IgD-negative memory B cell (primary cell): ENCODE measurements at regions not wholly inside any gene's neighbourhood (a gene's known extent, or its start where the extent isn't known, plus 50 kb on each side); places are given as distances from the start of the nearest gene placed in this dataset.
A peak's percentile ranks its signal among the peaks of the same experiment; 100 is the strongest.
"Not testable (repeated sequence)": the region's sequence is repeated elsewhere in the genome, so short reads cannot be mapped to it uniquely, and the experiment has no call there.

Experiments
- H3K27ac Mint-ChIP-seq, 3 donors: one replicate each; pipeline ENCODE4 v1.8.0; 2020 to 2022; ENCODE audit warnings: mild to moderate bottlenecking in 3 of 3, mixed read lengths in 3 of 3, moderate library complexity in 1 of 3
- H3K27me3 Mint-ChIP-seq: one replicate; pipeline ENCODE4 v1.8.0; 2021; ENCODE audit warnings: mixed read lengths
- H3K36me3 Mint-ChIP-seq: one replicate; pipeline ENCODE4 v1.8.0; 2020; ENCODE audit warnings: mild to moderate bottlenecking, mixed read lengths
- H3K4me1 Mint-ChIP-seq, 3 donors: one replicate each; pipeline ENCODE4 v1.8.0; 2020 to 2022; ENCODE audit warnings: mixed read lengths in 3 of 3, mild to moderate bottlenecking in 1 of 3
- H3K4me3 Mint-ChIP-seq, 4 donors: one replicate each; pipeline ENCODE4 v1.8.0; 2020 to 2022; ENCODE audit warnings: mild to moderate bottlenecking in 4 of 4, mixed read lengths in 4 of 4, moderate library complexity in 3 of 4
- H3K9me3 Mint-ChIP-seq, 3 donors: one replicate each; pipeline ENCODE4 v1.8.0; 2020 to 2021; ENCODE audit warnings: mixed read lengths in 3 of 3, mild to moderate bottlenecking in 1 of 3

- H3K4me1 Mint-ChIP-seq: no peaks in the 10 kb centered on the region
- no peaks in the 10 kb centered on the region for H3K36me3 Mint-ChIP-seq
- H3K27ac Mint-ChIP-seq: no peak overlapping the region
- peaks cover 3 to 9% (median 3%) of the 10 kb centered on the region in 3 donors for H3K9me3 Mint-ChIP-seq
- H3K27me3 Mint-ChIP-seq: peaks cover 4% of the 10 kb centered on the region
- no peak overlapping the region for H3K4me3 Mint-ChIP-seq
These were observed 274.1 kb upstream of the ASIC2 start for GRCh38 chr17:33567223-33567622.

DNA sequence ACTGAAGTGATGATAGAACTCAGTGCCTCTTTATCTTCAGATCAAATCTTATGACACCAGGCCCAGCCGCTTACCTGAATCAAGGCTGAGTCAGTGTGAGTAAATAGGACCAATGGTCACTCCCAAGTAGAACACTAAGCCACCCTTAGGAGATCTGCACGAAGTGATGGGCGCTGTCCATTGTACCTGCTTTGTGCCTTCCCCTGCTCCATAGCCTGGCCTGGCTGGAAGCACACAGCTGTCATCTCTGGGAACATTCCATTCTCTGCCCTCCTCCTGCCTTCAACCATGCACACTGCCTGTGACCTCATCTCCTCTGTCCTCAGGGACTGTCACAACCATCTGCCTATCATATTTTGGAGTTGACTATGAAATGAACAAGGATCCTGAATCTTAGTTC is 279.5 kb upstream of the ASIC2 start:
- Mint-ChIP-seq H3K4me3 (no peak overlapping the region), H3K4me1 (no peaks in the 10 kb centered on the region), H3K27me3 (peaks cover 8% of the 10 kb centered on the region), H3K9me3 (peaks cover 0 to 3% (median 2%) of the 10 kb centered on the region in 3 donors), H3K27ac (no peak overlapping the region), H3K36me3 (no peaks in the 10 kb centered on the region)

DNA sequence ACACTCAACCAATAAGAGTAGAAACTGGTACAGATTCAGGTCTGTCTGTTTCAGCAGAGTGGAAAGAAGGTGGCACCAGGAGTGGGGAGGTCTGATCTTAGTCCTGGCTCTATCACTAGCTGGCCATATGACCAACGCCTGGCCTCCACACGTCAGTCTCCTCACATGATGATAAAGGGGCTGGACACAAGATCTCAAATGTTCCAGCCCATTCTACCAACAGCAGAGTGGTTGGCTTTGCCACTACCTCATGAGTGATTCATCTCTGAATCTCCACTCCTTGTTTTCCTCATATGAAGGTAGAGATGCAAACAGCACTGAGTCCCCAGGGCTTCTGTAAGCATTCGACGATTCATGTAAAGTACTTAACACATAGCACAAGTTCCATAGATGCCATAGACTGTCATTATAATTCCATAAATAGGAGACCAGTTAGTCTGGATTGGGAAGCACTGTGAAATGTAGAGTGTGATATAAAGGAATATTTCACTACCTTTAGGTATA is 281.9 kb upstream of the ASIC2 start:
- Mint-ChIP-seq H3K4me1 (peaks cover 0 to 2% (median 0%) of the 10 kb centered on the region in 3 donors), H3K27ac (no peak overlapping the region), H3K9me3 (peaks cover 0 to 3% (median 0%) of the 10 kb centered on the region in 3 donors), H3K27me3 (peaks cover 11% of the 10 kb centered on the region), H3K4me3 (no peak overlapping the region), H3K36me3 (no peaks in the 10 kb centered on the region)

DNA sequence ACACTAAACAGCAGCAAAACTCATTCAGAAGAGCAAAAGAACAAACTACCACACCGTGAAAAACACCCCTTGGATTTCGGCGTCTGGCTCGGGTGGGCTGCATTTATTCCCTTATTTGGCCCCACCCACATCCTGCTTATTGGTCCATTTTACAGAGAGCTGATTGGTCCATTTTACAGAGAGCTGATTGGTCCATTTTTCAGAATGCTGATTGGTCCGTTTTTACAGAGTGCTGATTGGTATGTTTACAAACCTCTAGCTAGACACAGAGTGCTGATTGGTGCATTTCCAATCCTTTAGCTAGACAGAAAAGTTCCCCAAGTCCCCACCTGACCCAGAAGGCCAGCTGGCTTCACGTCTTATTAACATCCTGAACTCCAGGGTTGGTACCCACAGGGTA is 286.6 kb upstream of the ASIC2 start:
- H3K9me3 Mint-ChIP-seq, H3K4me1 Mint-ChIP-seq, H3K4me3 Mint-ChIP-seq, H3K27me3 Mint-ChIP-seq, H3K27ac Mint-ChIP-seq, H3K36me3 Mint-ChIP-seq: not testable (repeated sequence)

DNA sequence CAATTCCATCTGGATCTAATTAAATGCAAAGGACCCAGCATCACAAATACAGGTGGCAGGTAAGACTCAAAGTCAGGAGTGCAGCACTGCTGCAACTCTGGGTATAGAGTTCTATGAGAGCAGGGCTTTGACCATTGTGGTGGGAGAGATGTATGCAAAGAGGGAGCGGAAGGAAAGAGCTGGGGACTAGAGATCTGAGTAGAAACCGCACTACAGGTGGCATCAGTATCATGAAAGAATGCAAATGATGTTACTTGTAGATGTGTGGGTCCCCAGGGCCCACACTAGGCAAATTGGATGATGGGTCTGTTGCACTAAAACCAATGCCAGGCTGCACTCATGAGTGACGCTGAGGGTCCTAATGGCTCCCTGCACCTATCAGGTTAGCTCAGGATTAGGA is 287.1 kb upstream of the ASIC2 start:
- Mint-ChIP-seq H3K4me3 (no peak overlapping the region), H3K27me3 (peaks cover 9% of the 10 kb centered on the region), H3K9me3 (peaks cover 0 to 5% (median 3%) of the 10 kb centered on the region in 3 donors), H3K36me3 (no peaks in the 10 kb centered on the region), H3K4me1 (peaks cover 0 to 4% (median 0%) of the 10 kb centered on the region in 3 donors), H3K27ac (no peak overlapping the region)

GRCh38 chr17:33582661-33583060 is 289.6 kb upstream of the ASIC2 start:
- Mint-ChIP-seq H3K4me3 (no peak overlapping the region), H3K27ac (no peak overlapping the region), H3K27me3 (peaks cover 3% of the 10 kb centered on the region), H3K4me1 (peaks cover 0 to 4% (median 0%) of the 10 kb centered on the region in 3 donors), H3K9me3 (peaks cover 0 to 5% (median 3%) of the 10 kb centered on the region in 3 donors), H3K36me3 (no peaks in the 10 kb centered on the region)

DNA sequence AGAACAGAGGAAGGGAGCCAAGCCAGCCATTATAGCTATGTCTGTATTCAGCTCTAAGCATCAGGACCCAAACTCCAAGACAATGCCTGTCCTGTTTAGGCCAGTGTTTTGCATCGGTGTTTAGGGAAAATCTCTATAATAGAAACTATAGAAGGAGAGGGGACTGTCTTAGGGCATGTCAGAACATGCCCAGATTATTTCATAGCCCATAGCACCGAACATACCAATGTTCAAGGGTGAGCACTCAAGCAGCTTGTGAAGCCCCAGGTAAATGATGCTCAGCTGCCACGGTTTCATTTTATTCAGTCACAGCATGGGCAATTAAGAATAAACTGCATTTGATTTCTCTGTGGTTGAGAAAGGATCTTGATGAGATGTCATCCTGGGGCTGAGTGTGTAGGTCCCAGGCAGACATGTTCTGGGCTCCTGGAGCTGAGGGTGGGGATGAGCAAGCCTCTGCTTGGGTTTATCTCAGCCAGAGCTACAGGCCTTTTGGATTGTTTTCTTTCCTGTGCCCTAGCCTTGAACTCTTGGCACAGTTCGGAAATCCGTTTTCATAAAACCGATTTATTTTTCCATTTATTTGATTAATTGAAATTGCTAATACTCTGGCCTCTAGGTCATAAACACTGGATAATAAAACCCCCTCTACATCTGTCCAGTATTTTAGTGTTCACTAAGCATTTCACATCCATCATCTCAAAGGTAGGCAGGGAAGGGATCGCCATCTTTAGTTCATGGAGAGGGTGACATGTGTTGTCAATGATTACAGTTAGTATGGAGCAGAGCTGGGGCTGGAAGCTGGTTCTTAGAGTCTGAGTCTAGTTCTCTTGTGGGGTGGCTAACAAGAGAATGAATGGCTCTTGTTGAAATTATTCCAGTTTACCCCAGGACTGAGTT is 290.7 kb upstream of the ASIC2 start:
- Mint-ChIP-seq H3K27me3 (peaks cover 2% of the 10 kb centered on the region), H3K4me3 (no peak overlapping the region), H3K9me3 (peaks cover 0 to 5% (median 3%) of the 10 kb centered on the region in 3 donors), H3K27ac (no peak overlapping the region), H3K4me1 (peaks cover 0 to 4% (median 0%) of the 10 kb centered on the region in 3 donors), H3K36me3 (no peaks in the 10 kb centered on the region)

DNA sequence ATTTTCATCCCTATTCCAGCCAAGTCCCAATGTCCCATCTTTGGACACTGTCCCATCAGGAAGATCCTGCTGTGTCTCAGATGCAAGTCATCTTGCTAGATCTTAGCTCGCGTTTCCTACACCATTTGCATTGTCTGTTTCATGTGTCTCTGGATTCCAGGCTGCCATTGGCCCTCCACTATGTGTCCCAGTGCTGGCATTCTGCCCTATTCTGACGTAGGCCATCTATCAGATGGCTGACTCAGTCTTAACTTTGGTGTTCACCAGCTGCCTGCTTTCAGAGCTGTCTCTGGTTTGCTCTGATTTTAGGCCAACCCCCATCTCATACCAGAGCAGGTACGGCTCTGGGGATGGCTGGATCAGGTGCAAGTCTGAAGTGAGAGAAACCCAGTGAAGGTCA is 300.9 kb upstream of the ASIC2 start:
- Mint-ChIP-seq H3K27me3 (peaks cover 6% of the 10 kb centered on the region), H3K4me3 (no peak overlapping the region), H3K27ac (peak overlapping the region in 1 of 3 donors; percentile 21), H3K36me3 (peaks cover 2% of the 10 kb centered on the region), H3K9me3 (peaks cover 0 to 2% (median 0%) of the 10 kb centered on the region in 3 donors), H3K4me1 (no peaks in the 10 kb centered on the region)

GRCh38 chr17:33595828-33596227 is 302.7 kb upstream of the ASIC2 start:
- peaks cover 2% of the 10 kb centered on the region for H3K36me3 Mint-ChIP-seq
- no peak overlapping the region for H3K27ac Mint-ChIP-seq
- H3K4me3 Mint-ChIP-seq: no peak overlapping the region
- peaks cover 7% of the 10 kb centered on the region for H3K27me3 Mint-ChIP-seq
- peaks cover 0 to 5% (median 0%) of the 10 kb centered on the region in 3 donors for H3K9me3 Mint-ChIP-seq
- H3K4me1 Mint-ChIP-seq: no peaks in the 10 kb centered on the region

- Mint-ChIP-seq H3K4me3 (no peak overlapping the region), H3K27me3 (peaks cover 7% of the 10 kb centered on the region), H3K4me1 (no peaks in the 10 kb centered on the region), H3K27ac (no peak overlapping the region), H3K9me3 (peaks cover 0 to 5% (median 0%) of the 10 kb centered on the region in 3 donors), H3K36me3 (peaks cover 2% of the 10 kb centered on the region)
These were observed 303.8 kb upstream of the ASIC2 start for GRCh38 chr17:33596899-33597298.

GRCh38 chr17:33598797-33599196 is 305.7 kb upstream of the ASIC2 start:
- peaks cover 0 to 3% (median 0%) of the 10 kb centered on the region in 3 donors for H3K9me3 Mint-ChIP-seq
- H3K4me3 Mint-ChIP-seq: no peak overlapping the region
- no peaks in the 10 kb centered on the region for H3K4me1 Mint-ChIP-seq
- H3K27ac Mint-ChIP-seq: no peak overlapping the region
- peaks cover 3% of the 10 kb centered on the region for H3K27me3 Mint-ChIP-seq
- peaks cover 2% of the 10 kb centered on the region for H3K36me3 Mint-ChIP-seq

DNA sequence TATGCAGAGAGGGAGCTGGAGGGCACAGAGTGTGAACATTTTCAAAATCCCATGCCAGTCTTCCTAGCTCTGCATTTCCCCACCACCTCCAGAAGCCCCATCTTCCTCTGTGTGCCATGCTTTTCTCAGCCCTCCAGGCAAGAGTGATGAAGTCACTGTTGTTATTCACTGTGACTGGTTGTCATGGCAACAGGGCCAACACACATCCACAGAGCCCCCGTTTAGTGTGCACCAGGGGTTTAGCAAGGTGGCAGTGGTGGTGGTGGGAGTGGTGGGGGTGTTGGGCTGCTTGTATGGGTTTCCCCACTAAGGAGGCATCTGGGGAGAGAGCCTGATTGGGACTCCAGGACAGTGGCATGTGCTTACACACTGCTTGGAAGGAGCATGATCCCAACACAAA is 309.9 kb upstream of the ASIC2 start:
- Mint-ChIP-seq H3K27me3 (peaks cover 5% of the 10 kb centered on the region), H3K9me3 (peaks cover 0 to 3% (median 0%) of the 10 kb centered on the region in 3 donors), H3K4me1 (no peaks in the 10 kb centered on the region), H3K36me3 (no peaks in the 10 kb centered on the region), H3K27ac (no peak overlapping the region), H3K4me3 (no peak overlapping the region)

DNA sequence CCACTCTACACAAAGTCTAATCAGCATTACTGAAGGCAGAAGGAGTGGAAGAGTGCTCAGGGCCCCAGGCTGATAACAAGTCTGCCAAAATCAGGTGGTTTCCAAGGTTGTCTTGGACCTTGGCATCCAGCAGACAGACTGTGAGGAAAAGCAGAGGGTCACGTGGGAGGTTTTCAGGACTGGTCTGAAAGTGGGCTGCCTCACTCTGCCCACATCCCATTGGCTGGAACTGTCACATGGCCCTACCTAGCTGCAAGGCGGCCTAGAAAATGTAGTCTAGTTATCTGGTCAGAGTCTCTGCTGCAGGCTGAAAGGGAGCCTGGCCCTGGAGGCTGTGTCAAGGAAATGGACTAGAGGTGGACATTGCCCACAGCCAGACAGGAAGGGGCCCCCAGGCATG is 310.7 kb upstream of the ASIC2 start:
- H3K27me3 Mint-ChIP-seq: peaks cover 5% of the 10 kb centered on the region
- H3K36me3 Mint-ChIP-seq: no peaks in the 10 kb centered on the region
- no peak overlapping the region for H3K4me3 Mint-ChIP-seq
- no peak overlapping the region for H3K27ac Mint-ChIP-seq
- no peaks in the 10 kb centered on the region for H3K4me1 Mint-ChIP-seq
- peaks cover 0 to 3% (median 0%) of the 10 kb centered on the region in 3 donors for H3K9me3 Mint-ChIP-seq

- H3K36me3 Mint-ChIP-seq: no peaks in the 10 kb centered on the region
- no peaks in the 10 kb centered on the region for H3K4me1 Mint-ChIP-seq
- H3K27ac Mint-ChIP-seq: no peak overlapping the region
- no peak overlapping the region for H3K4me3 Mint-ChIP-seq
- H3K9me3 Mint-ChIP-seq: peaks cover 0 to 2% (median 0%) of the 10 kb centered on the region in 3 donors
- H3K27me3 Mint-ChIP-seq: peaks cover 3% of the 10 kb centered on the region
These were observed 318.4 kb upstream of the ASIC2 start for GRCh38 chr17:33611532-33611931.

- Mint-ChIP-seq H3K9me3 (peaks cover 0 to 2% (median 0%) of the 10 kb centered on the region in 3 donors), H3K4me3 (no peak overlapping the region), H3K4me1 (no peaks in the 10 kb centered on the region), H3K36me3 (no peaks in the 10 kb centered on the region), H3K27me3 (peaks cover 4% of the 10 kb centered on the region), H3K27ac (no peak overlapping the region)
These were observed 322.8 kb upstream of the ASIC2 start for GRCh38 chr17:33615861-33616260.

DNA sequence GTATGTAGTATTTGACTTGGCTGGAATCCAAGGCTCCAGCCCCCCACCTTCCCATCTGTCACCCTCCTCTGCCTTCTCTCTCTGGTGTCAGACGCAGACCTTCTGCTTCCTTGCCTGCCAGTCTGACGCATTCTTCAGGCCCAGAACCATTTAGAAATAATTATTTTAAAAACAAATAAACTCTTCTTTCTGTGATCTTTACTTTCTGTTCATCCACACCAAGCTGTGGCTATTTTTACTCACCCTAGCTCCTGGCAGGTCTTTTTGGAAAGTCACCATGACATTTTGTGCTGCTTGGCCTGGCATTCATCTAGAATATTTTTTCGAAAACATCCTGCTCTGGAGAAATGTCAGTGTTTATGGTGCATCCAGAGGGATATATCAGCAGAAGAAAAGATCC is 330.7 kb upstream of the ASIC2 start:
- H3K4me1 Mint-ChIP-seq: no peaks in the 10 kb centered on the region
- no peak overlapping the region for H3K27ac Mint-ChIP-seq
- peaks cover 0 to 4% (median 0%) of the 10 kb centered on the region in 3 donors for H3K9me3 Mint-ChIP-seq
- H3K36me3 Mint-ChIP-seq: no peaks in the 10 kb centered on the region
- no peak overlapping the region for H3K4me3 Mint-ChIP-seq
- H3K27me3 Mint-ChIP-seq: peaks cover 6% of the 10 kb centered on the region
